SJSA1 (cell line): ENCODE measurements at regions not wholly inside any gene's neighbourhood (a gene's known extent, or its start where the extent isn't known, plus 50 kb on each side); places are given as distances from the start of the nearest gene placed in this dataset.
A peak's percentile ranks its signal among the peaks of the same experiment; 100 is the strongest.

Experiments used
- DNase-seq, 2 experiments: peaks; one replicate each; pipeline ENCODE4 v3.0.0-alpha.2; 2015 to 2020; ENCODE audit warnings: low spot score in 2 of 2, low read depth in 1 of 2
- H3K27ac ChIP-seq: fragments of 250-450 bp; sonication (Bioruptor Pico); 2 replicates; pipeline ENCODE4 v1.5.1; 2020; ENCODE audit warnings: mild to moderate bottlenecking, moderate library complexity
- H3K27me3 ChIP-seq: fragments of 250-450 bp; sonication (Bioruptor Pico); replicated peaks from 2 replicates; pipeline ENCODE4 v1.5.1; 2020; ENCODE audit warnings: mild to moderate bottlenecking, moderate library complexity
- H3K36me3 ChIP-seq: fragments of 250-450 bp; sonication (Bioruptor Pico); 2 replicates; pipeline ENCODE4 v1.5.1; 2020; ENCODE audit warnings: mild to moderate bottlenecking
- H3K4me1 ChIP-seq: fragments of 250-450 bp; sonication (Bioruptor Pico); replicated peaks from 2 replicates; pipeline ENCODE4 v1.6.1; 2021; ENCODE audit warnings: mild to moderate bottlenecking
- H3K4me3 ChIP-seq: fragments of 250-450 bp; sonication (Bioruptor Pico); 2 replicates; pipeline ENCODE4 v1.5.1; 2020; ENCODE audit warnings: mild to moderate bottlenecking
- H3K9me3 ChIP-seq: fragments of 250-450 bp; sonication (Bioruptor Pico); replicated peaks from 2 replicates; pipeline ENCODE4 v1.5.1; 2020; ENCODE audit warnings: mild to moderate bottlenecking

DNA sequence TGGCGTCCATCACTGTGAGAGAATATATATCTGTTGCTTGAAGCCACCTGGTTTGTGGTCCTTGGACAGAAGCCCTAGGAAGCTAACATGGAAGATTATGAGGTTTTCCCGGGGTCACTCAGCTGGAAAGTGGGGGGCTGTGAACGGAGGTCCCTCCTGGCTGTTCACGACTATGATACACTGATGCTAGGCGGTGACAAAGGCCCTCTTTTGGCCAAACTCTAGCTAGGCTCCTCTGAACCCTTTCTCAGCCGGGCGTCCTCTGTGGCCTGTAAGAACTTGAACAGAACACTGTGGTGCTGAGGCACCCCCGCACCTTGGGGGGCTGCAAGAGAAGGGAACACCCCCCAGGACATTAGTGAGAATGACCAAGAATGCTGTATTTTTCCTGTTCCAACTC lies 164.6 kb downstream of the TFCP2L1 start:
- no peak for DNase-seq
- no peaks in the 10 kb centered on the region for H3K4me1 ChIP-seq

DNA sequence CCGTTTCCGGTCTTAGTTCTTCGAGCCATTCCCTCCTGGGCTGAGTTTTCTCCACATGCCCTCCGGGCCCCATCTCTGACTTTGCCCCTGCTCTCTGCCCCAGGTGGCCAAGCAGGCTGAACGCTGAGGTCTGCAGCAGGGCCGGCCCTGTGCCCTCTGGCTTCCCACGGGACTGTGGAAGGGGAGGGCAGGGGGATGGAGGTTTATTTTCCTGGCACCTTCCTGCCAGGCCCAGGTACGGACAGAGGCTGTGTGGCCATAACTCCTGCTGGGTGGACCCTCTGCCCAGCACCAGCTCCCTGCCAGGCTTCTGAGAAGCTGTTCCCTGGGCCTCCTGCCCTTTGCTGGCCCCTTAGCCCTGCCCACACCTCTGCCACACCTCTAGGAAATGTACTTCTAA lies 164.0 kb downstream of the TFCP2L1 start:
- Histone ChIP-seq H3K4me1 (no peaks in the 10 kb centered on the region), H3K27me3 (0 out of 2 replicates have a peak, but pooled peaks cover 3% of the 10 kb centered on the region), H3K4me3 (no peak overlapping the region), H3K27ac (no peak overlapping the region), H3K9me3 (no peaks in the 10 kb centered on the region), H3K36me3 (no peaks in the 10 kb centered on the region)
- DNase-seq = no peak

More for the DNA sequence above, 164.6 kb downstream of the TFCP2L1 start:
- 0 out of 2 replicates have a peak, but pooled peaks cover 3% of the 10 kb centered on the region for H3K27me3 ChIP-seq
- H3K4me3 ChIP-seq = no peak overlapping the region
- H3K27ac ChIP-seq = no peak overlapping the region
- H3K9me3 ChIP-seq = no peaks in the 10 kb centered on the region
- no peaks in the 10 kb centered on the region for H3K36me3 ChIP-seq

DNA sequence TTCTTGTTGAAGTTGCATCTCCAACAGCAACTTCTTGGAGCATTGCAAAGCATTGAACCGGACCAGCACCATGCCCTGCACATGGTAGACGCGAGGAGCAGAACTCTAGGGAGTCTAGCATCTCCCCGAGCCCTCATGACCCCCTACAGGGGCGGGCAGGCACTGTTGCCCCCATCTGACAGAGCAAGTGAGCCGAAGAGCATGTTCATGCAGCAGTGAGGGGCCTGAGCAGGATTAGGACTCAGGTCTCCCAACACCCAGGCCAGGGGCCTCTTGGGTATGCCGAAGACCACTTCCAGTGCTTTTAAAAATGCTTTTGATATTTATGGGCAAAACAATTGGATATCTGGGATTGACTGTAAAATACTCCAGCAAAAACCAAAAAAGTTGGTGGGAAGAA lies 163.3 kb downstream of the TFCP2L1 start:
- Histone ChIP-seq H3K4me1 (no peaks in the 10 kb centered on the region), H3K9me3 (no peaks in the 10 kb centered on the region), H3K27me3 (0 out of 2 replicates have a peak, but pooled peaks cover 3% of the 10 kb centered on the region), H3K27ac (no peak overlapping the region), H3K36me3 (no peaks in the 10 kb centered on the region), H3K4me3 (no peak overlapping the region)
- DNase-seq = no peak

DNA sequence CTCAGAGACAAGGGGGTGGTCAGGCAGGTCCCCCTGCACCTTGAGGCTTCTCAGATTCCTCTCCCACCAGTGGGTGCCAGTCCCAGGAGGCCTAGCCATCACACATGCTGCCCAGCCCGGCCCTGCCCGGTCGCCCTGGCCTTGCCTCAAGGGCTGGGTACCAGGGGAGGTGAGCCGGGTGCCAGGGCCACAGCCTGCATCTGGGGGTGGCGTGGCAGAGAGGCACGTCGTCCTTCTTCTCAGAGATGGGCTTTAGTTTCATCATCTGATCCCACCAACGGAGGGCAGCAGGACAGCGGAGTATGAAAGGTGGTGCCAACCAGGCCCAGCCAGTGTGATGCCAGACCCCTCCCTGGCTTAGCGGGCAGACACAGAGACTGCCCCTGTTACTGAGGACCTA lies 161.7 kb downstream of the TFCP2L1 start:
- Histone ChIP-seq H3K27ac (no peak overlapping the region), H3K27me3 (no peaks in the 10 kb centered on the region), H3K9me3 (no peaks in the 10 kb centered on the region), H3K36me3 (no peaks in the 10 kb centered on the region), H3K4me1 (no peaks in the 10 kb centered on the region), H3K4me3 (no peak overlapping the region)
- DNase-seq = no peak

DNA sequence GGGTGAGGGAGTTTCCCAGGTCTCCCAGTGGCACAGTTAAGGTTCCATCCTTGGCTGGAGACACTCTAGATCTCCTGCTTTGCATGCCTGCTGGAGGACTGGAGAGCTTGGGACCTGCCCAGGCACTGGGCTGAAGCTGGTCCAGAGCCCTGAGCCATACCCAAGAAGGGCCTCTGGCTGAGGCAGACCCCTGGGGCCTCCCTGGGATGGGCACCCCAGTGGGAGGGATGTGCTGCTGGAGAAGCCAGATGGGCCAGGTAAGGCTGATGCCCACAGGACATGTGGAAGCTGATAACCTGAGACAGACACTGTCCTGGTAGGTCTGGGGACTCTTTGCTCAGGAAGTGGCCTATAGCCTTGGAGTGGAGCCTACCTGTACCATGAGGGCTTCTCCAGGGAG lies 160.7 kb downstream of the TFCP2L1 start:
- no peak for DNase-seq
- Histone ChIP-seq H3K4me3 (no peak overlapping the region), H3K27me3 (no peaks in the 10 kb centered on the region), H3K4me1 (no peaks in the 10 kb centered on the region), H3K9me3 (no peaks in the 10 kb centered on the region), H3K36me3 (no peaks in the 10 kb centered on the region), H3K27ac (no peak overlapping the region)

DNA sequence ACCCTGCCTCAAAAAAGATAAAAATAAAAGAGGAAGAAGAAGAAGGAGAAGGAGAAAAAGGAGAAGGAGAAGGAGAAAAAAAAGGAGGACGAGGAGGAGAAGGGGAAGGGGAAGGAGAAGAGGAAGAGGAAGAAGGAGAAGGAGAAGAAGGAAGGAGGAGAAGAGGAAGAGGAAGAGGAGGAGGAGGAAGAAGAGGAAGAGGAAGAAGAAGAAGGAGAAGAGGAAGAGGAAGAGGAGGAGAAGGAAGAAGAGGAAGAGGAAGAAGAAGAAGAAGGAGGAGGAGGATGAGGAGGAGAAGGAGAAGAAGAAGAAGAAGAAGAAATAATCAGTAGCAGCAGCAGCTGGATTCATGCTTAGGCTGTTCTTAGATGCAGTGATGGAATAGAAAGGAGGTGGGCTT lies 159.7 kb downstream of the TFCP2L1 start:
- no peaks in the 10 kb centered on the region for H3K36me3 ChIP-seq
- H3K4me3 ChIP-seq = no peak overlapping the region
- DNase-seq = no peak
- no peaks in the 10 kb centered on the region for H3K9me3 ChIP-seq
- H3K4me1 ChIP-seq = no peaks in the 10 kb centered on the region
- H3K27me3 ChIP-seq = no peaks in the 10 kb centered on the region
- H3K27ac ChIP-seq = no peak overlapping the region

DNA sequence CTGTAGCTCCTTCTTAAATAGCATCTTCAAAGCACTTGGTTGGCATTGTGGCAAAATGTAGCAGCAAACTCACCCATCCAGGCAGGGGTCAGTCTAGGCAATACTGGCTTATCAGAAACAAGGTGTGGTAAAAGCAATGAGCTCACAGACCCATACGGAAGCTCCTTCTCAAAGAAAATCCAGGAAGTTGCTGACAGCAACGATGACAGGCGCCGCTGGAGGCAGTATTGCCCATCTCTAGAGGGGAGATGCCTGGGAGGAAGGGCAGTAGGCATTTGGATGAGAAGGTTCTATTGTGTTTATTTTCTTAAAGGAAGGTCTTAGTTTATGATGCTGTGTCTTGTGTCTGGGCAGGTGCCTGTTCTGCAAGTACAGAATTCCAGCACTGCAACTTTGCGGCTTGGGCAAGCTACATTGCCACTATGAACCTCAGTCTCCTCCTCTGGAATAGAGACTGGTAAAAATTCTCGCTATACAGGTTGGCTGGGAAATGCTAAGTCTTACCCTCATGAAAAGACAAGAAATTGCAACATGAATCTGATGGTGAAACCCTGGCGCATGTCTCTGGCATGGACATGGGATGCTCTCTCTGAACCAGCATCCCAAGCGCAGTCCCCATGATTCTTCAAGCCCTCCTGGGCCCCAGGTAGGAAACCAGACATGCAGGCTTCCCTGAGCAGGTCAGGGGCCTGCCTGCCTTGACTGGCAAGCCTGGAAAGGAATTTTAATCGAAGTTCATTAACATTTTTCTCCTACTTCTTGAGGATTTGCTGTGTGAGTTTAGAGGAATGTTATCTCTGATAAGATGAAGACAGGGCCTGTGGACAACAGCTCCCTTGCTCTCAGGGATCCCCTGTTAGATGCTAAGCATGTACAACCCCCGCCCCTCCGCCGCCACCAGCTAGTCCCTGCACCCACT lies 156.0 kb downstream of the TFCP2L1 start:
- no peaks in the 10 kb centered on the region for H3K4me1 ChIP-seq
- H3K36me3 ChIP-seq = no peaks in the 10 kb centered on the region
- no peaks in the 10 kb centered on the region for H3K9me3 ChIP-seq
- no peaks in the 10 kb centered on the region for H3K27me3 ChIP-seq
- H3K4me3 ChIP-seq = no peak overlapping the region
- no peak overlapping the region for H3K27ac ChIP-seq
- peak in 1 of 2 experiments; percentile 52 for DNase-seq

DNA sequence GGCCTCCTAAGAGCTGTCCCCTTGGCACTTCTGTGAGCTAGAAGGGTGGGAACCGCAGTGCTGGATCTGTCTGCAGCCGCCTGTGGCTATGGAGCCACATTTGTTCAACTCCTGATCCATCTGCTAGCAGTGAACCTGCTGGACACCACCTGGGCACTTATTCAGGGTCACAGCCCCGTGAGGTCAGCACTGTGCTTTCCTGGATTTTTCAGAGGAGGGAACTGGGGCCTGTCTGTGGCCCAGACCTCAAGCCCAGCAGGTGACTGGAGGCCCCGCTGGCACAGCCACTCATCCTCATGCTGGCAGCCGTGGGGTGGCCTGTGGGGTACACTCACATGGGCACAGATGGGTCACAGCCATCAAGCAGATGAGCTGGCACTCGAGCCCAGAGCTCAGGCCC lies 155.3 kb downstream of the TFCP2L1 start:
- H3K36me3 ChIP-seq = no peaks in the 10 kb centered on the region
- H3K9me3 ChIP-seq = no peaks in the 10 kb centered on the region
- H3K4me1 ChIP-seq = no peaks in the 10 kb centered on the region
- H3K27me3 ChIP-seq = no peaks in the 10 kb centered on the region
- no peak overlapping the region for H3K4me3 ChIP-seq
- no peak overlapping the region for H3K27ac ChIP-seq
- DNase-seq = no peak

DNA sequence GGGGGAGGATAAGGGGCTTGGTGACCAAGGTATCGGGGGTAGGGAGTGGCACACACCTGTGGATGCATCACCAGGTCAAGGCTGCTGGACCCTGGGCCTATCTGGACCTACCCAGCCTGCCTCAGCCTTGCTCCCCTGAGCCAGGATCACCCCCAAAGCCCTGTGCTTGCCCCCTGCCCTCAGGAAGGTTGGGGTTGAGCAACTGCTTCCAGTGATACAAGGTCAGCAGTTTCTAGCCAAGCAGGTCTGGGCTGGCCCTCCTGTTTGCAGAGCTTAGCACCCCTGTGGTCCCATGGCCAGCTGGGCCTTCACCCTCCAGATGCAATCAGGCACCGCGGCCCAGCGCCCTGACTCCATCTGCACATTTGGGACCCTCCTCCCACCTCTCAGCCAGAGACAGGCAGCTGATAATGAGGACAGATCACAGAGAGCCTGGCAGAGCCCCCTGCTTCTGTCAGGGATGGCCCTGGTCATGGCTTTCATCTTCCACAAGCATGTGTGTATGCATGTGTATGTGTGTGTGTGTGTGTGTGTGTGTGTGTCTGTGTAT lies 154.6 kb downstream of the TFCP2L1 start:
- H3K27me3 ChIP-seq = no peaks in the 10 kb centered on the region
- DNase-seq = no peak
- no peak overlapping the region for H3K4me3 ChIP-seq
- H3K9me3 ChIP-seq = no peaks in the 10 kb centered on the region
- H3K4me1 ChIP-seq = no peaks in the 10 kb centered on the region
- H3K27ac ChIP-seq = no peak overlapping the region
- no peaks in the 10 kb centered on the region for H3K36me3 ChIP-seq

DNA sequence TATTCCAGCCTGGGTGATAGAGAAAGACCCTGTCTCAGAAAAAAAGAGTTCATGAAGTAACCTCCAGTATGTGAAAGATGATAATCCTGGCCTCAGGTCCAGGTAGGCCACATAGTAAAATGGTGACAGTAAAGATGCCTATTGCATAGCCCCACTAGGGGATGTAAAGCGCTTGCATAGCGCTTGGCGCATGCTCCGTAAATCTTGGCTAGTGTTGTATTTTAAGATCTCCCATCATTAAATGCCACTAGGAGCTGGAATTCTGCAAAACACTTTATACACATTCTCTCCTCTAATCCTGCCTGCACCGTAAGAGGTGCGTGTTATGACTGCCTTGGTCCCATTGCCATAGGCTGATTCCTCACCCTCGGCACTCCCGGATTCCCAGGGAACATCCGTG lies 153.6 kb downstream of the TFCP2L1 start:
- Histone ChIP-seq H3K4me3 (no peak overlapping the region), H3K4me1 (no peaks in the 10 kb centered on the region), H3K36me3 (no peaks in the 10 kb centered on the region), H3K27me3 (no peaks in the 10 kb centered on the region), H3K27ac (no peak overlapping the region), H3K9me3 (no peaks in the 10 kb centered on the region)
- DNase-seq = no peak

DNA sequence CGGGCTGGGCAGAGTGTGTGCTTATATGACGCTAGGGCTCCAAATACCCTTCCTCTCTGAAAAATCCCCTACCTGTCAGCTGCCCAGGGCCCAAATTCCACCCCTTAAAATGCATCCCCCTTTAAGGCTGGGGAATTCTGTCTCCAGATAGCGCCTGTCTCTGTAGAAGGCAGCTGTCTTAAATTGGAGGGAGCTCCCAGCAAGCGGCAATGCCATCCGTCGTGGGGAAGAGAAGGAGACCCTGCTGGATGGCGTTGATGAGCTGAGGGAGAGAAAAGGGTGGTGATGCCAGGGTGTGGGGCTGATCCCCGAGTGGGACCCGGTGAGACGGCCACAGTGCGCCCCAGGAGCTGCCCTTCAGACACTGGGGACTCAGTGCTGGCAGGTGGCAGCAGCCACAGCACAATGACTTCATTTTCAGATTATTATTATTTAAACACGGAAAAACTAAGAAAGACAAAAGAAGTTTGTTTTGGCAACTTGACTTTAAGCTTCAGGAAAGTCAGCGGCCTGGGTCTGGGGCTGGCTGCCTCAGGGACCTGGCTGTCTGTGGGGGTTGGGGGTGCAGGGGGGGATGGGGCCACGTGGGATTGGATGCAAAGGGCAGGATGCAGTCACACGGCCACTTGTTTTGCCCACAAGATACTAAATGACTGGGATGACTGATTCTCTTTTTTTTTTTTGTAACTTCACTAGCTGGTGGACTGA lies 152.8 kb downstream of the TFCP2L1 start:
- Histone ChIP-seq H3K36me3 (no peaks in the 10 kb centered on the region), H3K27me3 (no peaks in the 10 kb centered on the region), H3K9me3 (no peaks in the 10 kb centered on the region), H3K4me3 (no peak overlapping the region), H3K4me1 (no peaks in the 10 kb centered on the region), H3K27ac (no peak overlapping the region)
- no peak for DNase-seq

DNA sequence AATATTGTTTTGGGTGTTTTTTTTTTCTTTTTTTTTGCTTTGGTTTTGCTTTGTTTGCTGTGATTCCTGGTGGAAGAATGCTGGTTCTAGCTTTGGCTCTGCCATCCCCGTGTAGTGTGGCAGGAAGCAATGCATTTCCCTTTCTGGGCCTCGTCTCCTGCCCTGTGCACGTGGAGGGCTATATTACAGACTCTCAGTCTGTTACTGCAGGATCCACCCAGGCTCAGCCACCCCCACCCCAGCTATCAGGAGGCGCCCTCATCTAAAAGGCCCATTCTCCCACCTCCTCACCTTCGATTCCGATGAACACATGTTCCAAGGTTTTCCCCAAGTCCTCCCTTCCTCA lies 152.3 kb downstream of the TFCP2L1 start:
- no peaks in the 10 kb centered on the region for H3K9me3 ChIP-seq
- H3K4me1 ChIP-seq = no peaks in the 10 kb centered on the region
- no peaks in the 10 kb centered on the region for H3K36me3 ChIP-seq
- H3K4me3 ChIP-seq = no peak overlapping the region
- no peak for DNase-seq
- no peaks in the 10 kb centered on the region for H3K27me3 ChIP-seq
- H3K27ac ChIP-seq = no peak overlapping the region

DNA sequence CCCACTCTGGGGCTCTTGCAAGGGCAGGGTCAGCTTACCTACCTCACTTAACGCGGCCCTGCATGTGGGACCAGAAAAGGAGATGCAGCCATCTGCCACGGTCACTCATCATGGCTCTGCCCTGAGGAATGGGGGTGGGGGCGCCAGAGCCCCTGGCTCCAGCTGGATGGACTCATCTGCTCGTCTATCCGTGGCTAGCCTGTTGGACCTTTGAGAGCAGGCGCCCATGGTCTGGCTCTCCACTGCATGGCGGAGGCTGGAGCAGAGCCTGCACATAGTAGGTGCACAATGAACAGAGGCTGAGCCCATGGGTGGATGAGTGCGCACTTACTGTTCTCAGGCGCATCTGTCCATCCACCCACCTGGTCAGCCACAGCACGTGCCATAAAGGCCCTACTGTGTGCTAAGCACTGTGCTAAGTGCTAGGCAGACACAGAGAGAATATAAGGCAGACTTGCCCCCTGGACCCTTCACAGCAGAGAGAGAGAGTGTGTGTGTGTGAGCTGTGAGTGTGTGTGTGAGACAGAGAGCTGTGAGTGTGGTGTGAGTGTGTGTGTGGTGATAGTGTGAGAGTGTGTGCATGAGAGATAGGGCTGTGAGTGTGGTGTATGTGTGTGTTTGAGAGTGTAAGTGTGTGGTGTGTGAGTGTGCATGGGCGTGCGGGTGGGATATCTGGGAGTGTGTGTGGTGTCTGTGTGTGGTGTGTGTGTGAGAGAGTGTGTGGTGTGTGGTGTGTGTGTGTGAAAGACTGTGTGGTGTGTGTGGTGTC lies 151.3 kb downstream of the TFCP2L1 start:
- no peak overlapping the region for H3K27ac ChIP-seq
- H3K9me3 ChIP-seq = no peaks in the 10 kb centered on the region
- H3K4me3 ChIP-seq = no peak overlapping the region
- no peak for DNase-seq
- no peaks in the 10 kb centered on the region for H3K27me3 ChIP-seq
- H3K36me3 ChIP-seq = no peaks in the 10 kb centered on the region
- H3K4me1 ChIP-seq = no peaks in the 10 kb centered on the region
